ENCODE measurements at regions not wholly inside any gene's neighbourhood (a gene's known extent, or its start where the extent isn't known, plus 50 kb on each side); places are given as distances from the start of the nearest gene placed in this dataset.
"Not testable (repeated sequence)": the region's sequence is repeated elsewhere in the genome, so short reads cannot be mapped to it uniquely, and the experiment has no call there.

GRCh38 chr15:62643572-62643971, 399.0 kb upstream of the TPM1 start:
- DNase-seq (ENCODE audit: low read depth in 2 of 2): no peak

- DNase-seq (ENCODE audit: low read depth in 2 of 2): no peak
These were observed 398.2 kb upstream of the TPM1 start for GRCh38 chr15:62644216-62644888.

- no peak for DNase-seq (ENCODE audit: low read depth in 2 of 2)
These were observed 397.4 kb upstream of the TPM1 start for GRCh38 chr15:62644889-62645742.

GRCh38 chr15:62647202-62647842, 395.2 kb upstream of the TPM1 start:
- DNase-seq (ENCODE audit: low read depth in 2 of 2): no peak

- no peak for DNase-seq (ENCODE audit: low read depth in 2 of 2)
These were observed 394.6 kb upstream of the TPM1 start for GRCh38 chr15:62647843-62648505.

- no peak for DNase-seq (ENCODE audit: low read depth in 2 of 2)
These were observed 393.6 kb upstream of the TPM1 start for GRCh38 chr15:62648954-62649353.

- DNase-seq (ENCODE audit: low read depth in 2 of 2): peak; percentile 10 to 22
These were observed 392.6 kb upstream of the TPM1 start for GRCh38 chr15:62649793-62650420.

GRCh38 chr15:62653122-62653521, 389.4 kb upstream of the TPM1 start:
- no peak for DNase-seq (ENCODE audit: low read depth in 2 of 2)

GRCh38 chr15:62656071-62656470, 386.5 kb upstream of the TPM1 start:
- DNase-seq (ENCODE audit: low read depth in 2 of 2): no peak

GRCh38 chr15:62657501-62657900, 385.0 kb upstream of the TPM1 start:
- not testable (repeated sequence) for DNase-seq (ENCODE audit: low read depth in 2 of 2)

- DNase-seq (ENCODE audit: low read depth in 2 of 2): no peak
These were observed 384.0 kb upstream of the TPM1 start for GRCh38 chr15:62658498-62658897.

GRCh38 chr15:62663547-62663946, 379.0 kb upstream of the TPM1 start:
- DNase-seq (ENCODE audit: low read depth in 2 of 2): no peak

GRCh38 chr15:62665449-62665848, 377.1 kb upstream of the TPM1 start:
- DNase-seq (ENCODE audit: low read depth in 2 of 2): no peak

- no peak for DNase-seq (ENCODE audit: low read depth in 2 of 2)
These were observed 376.5 kb upstream of the TPM1 start for GRCh38 chr15:62666046-62666445.

- no peak for DNase-seq (ENCODE audit: low read depth in 2 of 2)
These were observed 370.3 kb upstream of the TPM1 start for GRCh38 chr15:62672268-62672667.

- DNase-seq (ENCODE audit: low read depth in 2 of 2): no peak
These were observed 365.7 kb upstream of the TPM1 start for GRCh38 chr15:62676891-62677290.

GRCh38 chr15:62681939-62682896, 360.3 kb upstream of the TPM1 start:
- DNase-seq (ENCODE audit: low read depth in 2 of 2): no peak

- not testable (repeated sequence) for DNase-seq (ENCODE audit: low read depth in 2 of 2)
These were observed 359.4 kb upstream of the TPM1 start for GRCh38 chr15:62683192-62683591.

- DNase-seq (ENCODE audit: low read depth in 2 of 2): no peak
These were observed 358.3 kb upstream of the TPM1 start for GRCh38 chr15:62684123-62684808.

GRCh38 chr15:62691008-62691407, 351.5 kb upstream of the TPM1 start:
- DNase-seq (ENCODE audit: low read depth in 2 of 2): no peak

All from stimulated activated CD4-positive, alpha-beta T cell treated with anti-CD3 and anti-CD28 coated beads, Interleukin-4, amount 100 ng/mL, for 48 hours (primary cell).